Heart left ventricle (tissue), 13 donors: ENCODE measurements at regions not wholly inside any gene's neighbourhood (a gene's known extent, or its start where the extent isn't known, plus 50 kb on each side); places are given as distances from the start of the nearest gene placed in this dataset.
"Not testable (repeated sequence)": the region's sequence is repeated elsewhere in the genome, so short reads cannot be mapped to it uniquely, and the experiment has no call there.

Experiments
- POLR2A ChIP-seq, 2 donors: fragments of 450-650 bp; IDR thresholded peaks; one replicate each; pipeline ENCODE4 v1.6.1; 2017; ENCODE audit warnings: antibody characterized with exemption in 2 of 2, mild to moderate bottlenecking in 2 of 2, moderate library complexity in 2 of 2
- TF ChIP-seq, protein P1 (sequence below), 12 donors: fragments of 200-600 bp; sonication (generic) in 4 of 12; IDR thresholded peaks; one replicate each; pipeline versions ENCODE4 v1.5.0 to v1.8.0; 2018 to 2022; ENCODE audit warnings: antibody characterized with exemption in 12 of 12, mild to moderate bottlenecking in 5 of 12
- donor health status: ischemic (EF 13 %, LVEDD 7.1; RV severe dilation, severe dysfunction).
- donor health status: DM: no; HTN: yes; CAD: no.
- donor health status: DM: no; HTN: no; CAD: no.
- donor health status: ischemic (EF 25% LVEDD 6.9; RV normal size, moderate dysfunction).
- donor health status: ischemic (EF 25% LVEDD 5.7; RV mildly dilated, moderate dysfunction).
- donor health status: ischemic (EF 35%, LVEDD 5.7; RV mildly dilated, moderate dysfunction).
- donor health status: nonischemic (EF 11% LVEDD 7.7; RV severe dilation, severe dysfunction).
- donor health status: DM: yes; HTN: yes; CAD: no.
- donor health status: PGD.
- donor health status: ischemic (EF 29% LVEDD 5.4; RV normal size, mild dysfunction).
- donor health status: nonischemic (EF 23%, LVEDD 6.1; RV moderate dilation, normal function).

DNA sequence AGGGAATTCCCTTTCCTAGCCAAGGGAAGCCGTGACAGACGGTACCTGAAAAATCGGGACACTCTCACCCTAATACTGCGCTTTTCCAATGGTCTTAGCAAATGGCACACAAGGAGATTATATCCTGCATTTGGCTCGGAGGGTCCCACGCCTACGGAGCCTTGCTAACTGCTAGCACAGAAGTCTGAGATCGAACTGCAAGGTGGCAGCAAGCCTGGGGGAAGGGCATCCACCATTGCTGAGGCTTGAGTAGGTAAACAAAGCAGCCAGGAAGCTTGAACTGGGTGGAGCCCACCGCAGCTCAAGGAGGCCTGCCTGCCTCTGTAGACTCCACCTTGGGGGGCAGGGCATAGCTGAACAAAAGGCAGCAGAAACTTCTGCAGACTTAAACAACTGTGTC, 560.6 kb downstream of the SOX5 start:
- TF ChIP-seq, protein P1, sequence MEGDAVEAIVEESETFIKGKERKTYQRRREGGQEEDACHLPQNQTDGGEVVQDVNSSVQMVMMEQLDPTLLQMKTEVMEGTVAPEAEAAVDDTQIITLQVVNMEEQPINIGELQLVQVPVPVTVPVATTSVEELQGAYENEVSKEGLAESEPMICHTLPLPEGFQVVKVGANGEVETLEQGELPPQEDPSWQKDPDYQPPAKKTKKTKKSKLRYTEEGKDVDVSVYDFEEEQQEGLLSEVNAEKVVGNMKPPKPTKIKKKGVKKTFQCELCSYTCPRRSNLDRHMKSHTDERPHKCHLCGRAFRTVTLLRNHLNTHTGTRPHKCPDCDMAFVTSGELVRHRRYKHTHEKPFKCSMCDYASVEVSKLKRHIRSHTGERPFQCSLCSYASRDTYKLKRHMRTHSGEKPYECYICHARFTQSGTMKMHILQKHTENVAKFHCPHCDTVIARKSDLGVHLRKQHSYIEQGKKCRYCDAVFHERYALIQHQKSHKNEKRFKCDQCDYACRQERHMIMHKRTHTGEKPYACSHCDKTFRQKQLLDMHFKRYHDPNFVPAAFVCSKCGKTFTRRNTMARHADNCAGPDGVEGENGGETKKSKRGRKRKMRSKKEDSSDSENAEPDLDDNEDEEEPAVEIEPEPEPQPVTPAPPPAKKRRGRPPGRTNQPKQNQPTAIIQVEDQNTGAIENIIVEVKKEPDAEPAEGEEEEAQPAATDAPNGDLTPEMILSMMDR (IDR thresholded peaks at IDR 0.05), result not testable (repeated sequence)
- TF ChIP-seq POLR2A (IDR thresholded peaks at IDR 0.05), result not testable (repeated sequence)
